Testis (tissue), 2 donors: ENCODE measurements at regions not wholly inside any gene's neighbourhood (a gene's known extent, or its start where the extent isn't known, plus 50 kb on each side); places are given as distances from the start of the nearest gene placed in this dataset.

Experiments used
- CTCF ChIP-seq, 3 experiments: fragments of 450-650 bp in 2 of 3; fragments of 200-600 bp in 1 of 3; sonication (generic) in 1 of 3; IDR thresholded peaks; one replicate each; pipeline ENCODE4 v1.5.1; 2016 to 2019; ENCODE audit warnings: antibody characterized with exemption in 3 of 3, mild to moderate bottlenecking in 2 of 3, moderate library complexity in 1 of 3
- POLR2A ChIP-seq: fragments of 450-650 bp; IDR thresholded peaks from one replicate; pipeline ENCODE4 v1.6.1; 2017; ENCODE audit warnings: antibody characterized with exemption, mild to moderate bottlenecking, moderate library complexity

- TF ChIP-seq CTCF (IDR thresholded peaks at IDR 0.05) (no peak), POLR2A (no peak)
Observed at GRCh38 chr13:44157606-44158005, 216.0 kb upstream of the SERP2 start.
